Mesenchymal stem cell (in vitro differentiated cells and primary cell): ENCODE measurements at regions not wholly inside any gene's neighbourhood (a gene's known extent, or its start where the extent isn't known, plus 50 kb on each side); places are given as distances from the start of the nearest gene placed in this dataset.

Experiments
- DNase-seq: peaks from one replicate; pipeline ENCODE4 v3.0.0-alpha.2; 2013
- H2AFZ ChIP-seq: one replicate; pipeline ENCODE4 v1.6.1; 2013; ENCODE audit warnings: low read depth, mild to moderate bottlenecking, control low read depth, inconsistent platforms, low read length, moderate library complexity
- H2AK5ac ChIP-seq: 2 replicates; pipeline ENCODE4 v1.6.1; 2013; ENCODE audit warnings: low read length, moderate library complexity, mild to moderate bottlenecking, inconsistent platforms; ENCODE audit not compliant: severe bottlenecking
- H2BK120ac ChIP-seq: one replicate; pipeline ENCODE4 v1.6.1; 2013; ENCODE audit warnings: low read depth, mild to moderate bottlenecking, inconsistent platforms, low read length, moderate library complexity
- H2BK12ac ChIP-seq, 2 experiments: one replicate each; pipeline ENCODE4 v1.6.1; 2013; ENCODE audit warnings: inconsistent platforms in 2 of 2, low read length in 2 of 2, mild to moderate bottlenecking in 2 of 2, moderate library complexity in 2 of 2, control low read depth in 1 of 2
- H2BK15ac ChIP-seq: one replicate; pipeline ENCODE4 v1.6.1; 2013; ENCODE audit warnings: mild to moderate bottlenecking, low read depth, inconsistent platforms; ENCODE audit not compliant: poor library complexity, severe bottlenecking
- H2BK5ac ChIP-seq: 2 replicates; pipeline ENCODE4 v1.6.1; 2013; ENCODE audit warnings: low read depth, mild to moderate bottlenecking, low read length, control low read depth, inconsistent platforms; ENCODE audit not compliant: poor library complexity, severe bottlenecking
- H3K14ac ChIP-seq, 2 experiments: one replicate each; pipeline ENCODE4 v1.6.1; 2013; ENCODE audit warnings: inconsistent platforms in 2 of 2, low read length in 2 of 2, control low read depth in 1 of 2, mild to moderate bottlenecking in 1 of 2, moderate library complexity in 1 of 2
- H3K18ac ChIP-seq, 2 experiments: one replicate each; pipeline ENCODE4 v1.6.1; 2013; ENCODE audit warnings: inconsistent platforms in 2 of 2, low read length in 2 of 2, control low read depth in 1 of 2, low read depth in 1 of 2, mild to moderate bottlenecking in 1 of 2
- H3K23ac ChIP-seq, 2 experiments: one replicate each; pipeline ENCODE4 v1.6.1; 2013; ENCODE audit warnings: inconsistent platforms in 2 of 2, low read length in 2 of 2, mild to moderate bottlenecking in 2 of 2, moderate library complexity in 2 of 2, control low read depth in 1 of 2
- H3K27ac ChIP-seq: 2 replicates; pipeline ENCODE4 v1.5.1; 2013; ENCODE audit warnings: mild to moderate bottlenecking, moderate library complexity, low read length, control low read depth, inconsistent platforms; ENCODE audit not compliant: poor library complexity, severe bottlenecking
- H3K27me3 ChIP-seq, 2 experiments: 2 replicates each; pipeline versions ENCODE4 v1.6.1 to v1.7.0; 2013; ENCODE audit warnings: low read length in 2 of 2, mild to moderate bottlenecking in 2 of 2, moderate library complexity in 2 of 2, control low read depth in 1 of 2, inconsistent platforms in 1 of 2; ENCODE audit not compliant: control insufficient read depth in 1 of 2, insufficient read depth in 1 of 2
- H3K36me3 ChIP-seq, 2 experiments: 2 replicates each; pipeline versions ENCODE4 v1.6.1 to v1.7.0; 2013; ENCODE audit warnings: low read length in 2 of 2, control low read depth in 1 of 2, inconsistent platforms in 1 of 2, low read depth in 1 of 2, mild to moderate bottlenecking in 1 of 2; ENCODE audit not compliant: insufficient read depth in 2 of 2, control insufficient read depth in 1 of 2
- H3K4ac ChIP-seq, 2 experiments: one replicate each; pipeline ENCODE4 v1.6.1; 2013; ENCODE audit warnings: inconsistent platforms in 2 of 2, low read length in 2 of 2, mild to moderate bottlenecking in 2 of 2, moderate library complexity in 2 of 2, control low read depth in 1 of 2, low read depth in 1 of 2
- H3K4me1 ChIP-seq: 2 replicates; pipeline ENCODE4 v1.6.1; 2013; ENCODE audit warnings: low read depth, low read length, control low read depth; ENCODE audit not compliant: control insufficient read depth, insufficient read depth
- H3K4me2 ChIP-seq: 2 replicates; pipeline ENCODE4 v1.6.1; 2013; ENCODE audit warnings: low read length, mild to moderate bottlenecking, inconsistent platforms; ENCODE audit not compliant: poor library complexity, severe bottlenecking
- H3K4me3 ChIP-seq, 2 experiments: 2 replicates each; pipeline versions ENCODE4 v1.5.1 to v1.7.0; 2013; ENCODE audit warnings: low read length in 2 of 2, mild to moderate bottlenecking in 2 of 2, control low read depth in 1 of 2, low read depth in 1 of 2; ENCODE audit not compliant: insufficient read depth in 1 of 2
- H3K79me1 ChIP-seq: replicated peaks from 2 replicates; pipeline ENCODE4 v1.6.1; 2013; ENCODE audit warnings: mild to moderate bottlenecking, control low read depth, low read length, inconsistent platforms; ENCODE audit not compliant: poor library complexity, severe bottlenecking
- H3K9ac ChIP-seq: 2 replicates; pipeline ENCODE4 v1.7.0; 2013; ENCODE audit warnings: mild to moderate bottlenecking, low read length, moderate library complexity
- H3K9me3 ChIP-seq: 2 replicates; pipeline ENCODE4 v1.7.0; 2013; ENCODE audit warnings: mild to moderate bottlenecking, low read length; ENCODE audit not compliant: control insufficient read depth
- H4K8ac ChIP-seq: one replicate; pipeline ENCODE4 v1.6.1; 2013; ENCODE audit warnings: inconsistent platforms, mild to moderate bottlenecking, low read length, moderate library complexity
- H4K91ac ChIP-seq: one replicate; pipeline ENCODE4 v1.6.1; 2013; ENCODE audit warnings: mild to moderate bottlenecking, low read length, inconsistent platforms
- WGBS: methylation state at CpG from one replicate; pipeline ENCODE4 v1.1.7; 2013; ENCODE audit warnings: mixed read lengths; 5-methylcytosine and 5-hydroxymethylcytosine counted together

DNA sequence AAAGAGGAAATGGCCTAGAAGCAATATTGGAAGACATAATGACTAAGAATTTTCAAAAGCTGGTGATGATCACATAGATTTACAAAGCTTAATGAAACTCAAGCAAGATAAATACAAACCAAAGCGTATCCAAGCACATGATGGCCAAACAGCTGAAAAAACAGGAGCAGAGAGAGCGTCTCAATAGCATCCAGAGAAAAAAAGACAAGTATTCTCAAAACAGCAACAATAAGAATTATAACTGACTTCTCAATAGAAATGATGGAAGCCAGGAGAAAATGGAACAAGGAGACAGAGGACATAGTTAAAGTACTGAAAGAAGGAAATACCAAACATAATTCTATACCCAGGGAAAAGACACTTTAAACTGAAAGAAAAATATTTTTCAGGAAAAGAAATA lies 437.2 kb upstream of the TNP1 start:
- Histone ChIP-seq H3K14ac (no peak overlapping the region), H3K36me3 (peaks cover 0 to 7% of the 10 kb centered on the region in 2 experiments), H2BK15ac (no peak overlapping the region), H2BK120ac (no peak overlapping the region), H3K4ac (no peak overlapping the region), H4K8ac (no peak overlapping the region), H3K4me1 (no peaks in the 10 kb centered on the region), H3K27ac (no peak overlapping the region), H3K9ac (no peak overlapping the region), H3K18ac (no peak overlapping the region), H3K4me3 (no peak overlapping the region), H3K4me2 (no peak overlapping the region), H2BK5ac (no peak overlapping the region), H3K9me3 (peaks cover 28% of the 10 kb centered on the region), H3K23ac (no peak overlapping the region), H4K91ac (no peak overlapping the region), H3K79me1 (no peaks in the 10 kb centered on the region), H2AFZ (no peak overlapping the region), H2BK12ac (no peak overlapping the region), H2AK5ac (no peak overlapping the region), H3K27me3 (no peaks in the 10 kb centered on the region)
- 80% methylated on average over 1 of the region's 2 CpGs for WGBS
- no peak for DNase-seq

DNA sequence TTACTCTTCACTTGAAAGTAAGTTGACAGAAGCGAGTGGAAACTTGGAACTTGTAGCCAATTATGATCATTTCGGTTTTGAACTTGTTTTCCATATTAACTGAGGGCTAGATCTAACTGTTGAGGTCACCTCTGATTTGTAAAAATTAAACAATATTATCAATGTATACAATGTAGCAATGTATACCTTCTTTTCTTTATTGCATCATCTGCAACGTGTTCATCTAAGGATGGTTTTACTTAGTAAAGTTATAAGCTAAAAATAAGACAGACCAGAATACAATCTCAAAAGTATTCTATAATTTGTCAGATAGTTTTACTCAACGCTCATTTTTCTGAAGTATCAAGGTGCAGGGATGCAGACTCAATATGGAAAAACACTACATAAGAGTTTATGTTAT lies 435.0 kb upstream of the TNP1 start:
- Histone ChIP-seq H2BK5ac (no peak overlapping the region), H3K27ac (no peak overlapping the region)

DNA sequence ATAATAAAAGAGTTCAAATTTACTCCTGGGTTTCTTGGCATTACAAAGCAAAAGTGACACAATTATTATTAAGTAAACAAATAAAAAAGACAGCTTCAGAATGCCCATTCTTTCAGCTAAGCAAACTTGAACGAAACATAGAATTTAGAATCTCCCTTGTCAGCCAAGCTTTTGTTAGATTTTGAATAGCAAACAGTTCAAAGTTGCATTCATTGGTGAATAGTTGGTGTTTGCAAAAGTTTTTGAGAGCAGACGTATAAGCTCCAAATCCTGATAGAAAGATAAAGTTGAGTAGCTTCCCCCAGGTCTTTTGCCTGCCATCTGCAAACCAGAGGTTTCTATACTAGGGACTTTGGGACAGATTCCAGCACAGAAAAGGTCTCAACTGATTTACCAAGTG lies 434.3 kb upstream of the TNP1 start:
- Histone ChIP-seq H3K27me3 (no peaks in the 10 kb centered on the region), H3K9ac (no peak overlapping the region), H2BK120ac (no peak overlapping the region), H3K36me3 (peaks cover 3 to 7% of the 10 kb centered on the region in 2 experiments), H3K79me1 (no peaks in the 10 kb centered on the region), H4K91ac (no peak overlapping the region), H2BK12ac (no peak overlapping the region), H4K8ac (no peak overlapping the region), H3K14ac (no peak overlapping the region), H3K4me1 (peaks cover 1% of the 10 kb centered on the region), H2BK15ac (no peak overlapping the region), H3K23ac (no peak overlapping the region), H3K27ac (no peak overlapping the region), H3K4me3 (no peak overlapping the region), H3K9me3 (peaks cover 28% of the 10 kb centered on the region), H2AK5ac (no peak overlapping the region), H2BK5ac (no peak overlapping the region), H3K4ac (no peak overlapping the region), H2AFZ (no peak overlapping the region), H3K4me2 (no peak overlapping the region), H3K18ac (peak overlapping the region in 1 of 2 experiments; percentile 26)
- no peak for DNase-seq
- 91% methylated on average over 2 of the region's 2 CpGs for WGBS

More for the DNA sequence above, 435.0 kb upstream of the TNP1 start:
- Histone ChIP-seq H3K23ac (no peak overlapping the region), H2AK5ac (no peak overlapping the region), H3K9ac (no peak overlapping the region), H3K27me3 (no peaks in the 10 kb centered on the region), H2BK15ac (no peak overlapping the region), H2BK12ac (no peak overlapping the region), H3K79me1 (no peaks in the 10 kb centered on the region), H3K36me3 (peaks cover 3 to 7% of the 10 kb centered on the region in 2 experiments), H3K4ac (no peak overlapping the region), H3K4me1 (no peaks in the 10 kb centered on the region), H4K8ac (no peak overlapping the region), H3K14ac (no peak overlapping the region), H3K4me2 (no peak overlapping the region), H3K18ac (no peak overlapping the region), H3K9me3 (peaks cover 28% of the 10 kb centered on the region), H2BK120ac (no peak overlapping the region), H4K91ac (no peak overlapping the region), H2AFZ (no peak overlapping the region), H3K4me3 (no peak overlapping the region)
- DNase-seq, result no peak
- no CpG with 5 or more reads among the region's 4 CpGs for WGBS

DNA sequence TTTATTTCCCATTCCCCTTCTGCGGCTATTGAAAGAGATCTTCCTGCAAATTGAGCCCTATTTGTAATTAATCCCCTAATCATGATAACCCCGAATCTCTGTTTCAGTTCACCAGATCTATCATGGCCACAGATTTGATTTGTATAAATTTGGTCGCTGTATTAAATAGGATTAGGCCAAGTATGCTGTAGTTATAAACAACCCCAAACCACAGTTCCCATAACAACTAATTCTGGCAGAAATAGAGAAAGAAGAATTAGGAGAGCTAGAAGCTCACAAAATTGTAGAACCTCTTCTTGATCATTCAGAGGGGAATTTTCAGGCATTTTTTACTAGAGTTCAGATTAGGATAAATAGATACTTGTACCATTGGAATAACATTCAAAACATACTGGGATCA lies 433.7 kb upstream of the TNP1 start:
- H2BK120ac ChIP-seq, result no peak overlapping the region
- peaks cover 1% of the 10 kb centered on the region for H3K4me1 ChIP-seq
- no peak overlapping the region for H3K4ac ChIP-seq
- H3K9ac ChIP-seq, result no peak overlapping the region
- no peak overlapping the region for H3K4me2 ChIP-seq
- no peak overlapping the region for H2AK5ac ChIP-seq
- WGBS, result 75% methylated on average over 2 of the region's 3 CpGs
- no peak overlapping the region for H2BK12ac ChIP-seq
- no peak overlapping the region for H2BK5ac ChIP-seq
- no peak overlapping the region for H4K91ac ChIP-seq
- no peaks in the 10 kb centered on the region for H3K79me1 ChIP-seq
- no peak overlapping the region for H2BK15ac ChIP-seq
- H3K4me3 ChIP-seq, result no peak overlapping the region
- no peak overlapping the region for H4K8ac ChIP-seq
- no peak overlapping the region for H3K27ac ChIP-seq
- no peak overlapping the region for H3K23ac ChIP-seq
- H3K18ac ChIP-seq, result no peak overlapping the region
- peaks cover 3 to 7% of the 10 kb centered on the region in 2 experiments for H3K36me3 ChIP-seq
- no peaks in the 10 kb centered on the region for H3K27me3 ChIP-seq
- H2AFZ ChIP-seq, result no peak overlapping the region
- no peak overlapping the region for H3K14ac ChIP-seq
- peak; percentile 48 for DNase-seq
- peaks cover 27% of the 10 kb centered on the region for H3K9me3 ChIP-seq
